Activated B cell treated with CpG ODN at 0.5 μM for 24 hours (primary cell): ENCODE measurements at regions not wholly inside any gene's neighbourhood (a gene's known extent, or its start where the extent isn't known, plus 50 kb on each side); places are given as distances from the start of the nearest gene placed in this dataset.

Experiments
- ATAC-seq: fragments of 200-7000 bp; cut with Tn5 transposase; one replicate; pipeline ENCODE4 v1.10.0; 2021; ENCODE audit warnings: low read depth, mild to moderate bottlenecking, moderate library complexity
- CTCF ChIA-PET: fragments of 350-600 bp; sonication (Branson Sonifier 250); formaldehyde crosslinking; loops from one replicate; lab custom pipeline; 2021; ENCODE audit warnings: antibody characterized with exemption; lab: Charles Lee
- POLR2A ChIA-PET: fragments of 350-600 bp; sonication (Branson Sonifier 250); formaldehyde crosslinking; loops from one replicate; lab custom pipeline; 2021; ENCODE audit warnings: antibody characterized with exemption; lab: Charles Lee
- DNase-seq: peaks from one replicate; pipeline ENCODE4 v3.0.0; 2022
- H3K27ac Mint-ChIP-seq: one replicate; pipeline ENCODE4 v1.8.0; 2020; ENCODE audit warnings: mixed read lengths
- H3K27me3 Mint-ChIP-seq: one replicate; pipeline ENCODE4 v1.8.0; 2021; ENCODE audit warnings: mixed read lengths
- H3K36me3 Mint-ChIP-seq: one replicate; pipeline ENCODE4 v1.8.0; 2021; ENCODE audit warnings: low read depth, mixed read lengths
- H3K4me1 Mint-ChIP-seq: one replicate; pipeline ENCODE4 v1.8.0; 2021; ENCODE audit warnings: mixed read lengths
- H3K4me3 Mint-ChIP-seq: one replicate; pipeline ENCODE4 v1.8.0; 2020; ENCODE audit warnings: mild to moderate bottlenecking, mixed read lengths
- H3K9me3 Mint-ChIP-seq: one replicate; pipeline ENCODE4 v1.8.0; 2020; ENCODE audit warnings: mixed read lengths
- intact Hi-C: fragments of 100-400 bp; cut with micrococcal nuclease; formaldehyde crosslinking; loops from one replicate; pipeline ENCODE4 v1.15.1; 2024
- TF ChIP-seq, protein P1 (sequence below): fragments of 200-600 bp; IDR thresholded peaks from one replicate; pipeline ENCODE4 v1.8.0; 2022; ENCODE audit warnings: antibody characterized with exemption, mild to moderate bottlenecking

DNA sequence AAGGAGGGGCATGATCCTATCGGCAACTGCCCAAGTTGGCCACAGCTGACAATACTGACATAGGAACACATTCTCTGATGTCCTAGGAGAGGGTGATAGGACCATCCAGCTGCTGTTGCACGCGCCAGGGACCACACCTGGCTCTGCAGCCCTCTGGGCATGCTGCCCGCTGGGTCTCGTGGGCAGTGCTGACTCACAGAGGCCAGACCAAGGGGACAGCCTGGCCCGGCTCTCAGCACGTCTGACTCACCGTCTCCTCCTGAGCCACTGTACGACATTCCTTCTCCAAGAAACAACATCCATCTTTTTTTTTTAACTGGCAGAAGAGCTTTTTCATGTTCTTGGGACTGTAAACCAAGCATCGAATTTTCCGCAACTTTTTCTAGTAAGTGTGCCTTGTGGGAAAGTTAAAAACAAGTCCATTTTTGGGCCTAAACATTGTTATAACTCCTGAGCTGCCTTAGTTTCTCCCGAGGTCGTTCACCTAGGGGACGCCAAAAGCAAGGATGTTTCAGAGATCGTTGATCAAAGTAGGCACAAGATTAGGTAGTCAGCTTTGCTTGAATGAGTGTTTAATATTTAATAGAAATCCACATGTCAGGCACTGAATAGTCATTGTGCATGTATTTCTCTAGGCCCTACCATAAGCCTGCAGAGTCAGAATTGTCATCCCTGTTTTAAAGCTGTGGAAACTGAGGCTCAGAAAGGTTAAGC, 100.3 kb downstream of the TTC32 start:
- DNase-seq = no peak

DNA sequence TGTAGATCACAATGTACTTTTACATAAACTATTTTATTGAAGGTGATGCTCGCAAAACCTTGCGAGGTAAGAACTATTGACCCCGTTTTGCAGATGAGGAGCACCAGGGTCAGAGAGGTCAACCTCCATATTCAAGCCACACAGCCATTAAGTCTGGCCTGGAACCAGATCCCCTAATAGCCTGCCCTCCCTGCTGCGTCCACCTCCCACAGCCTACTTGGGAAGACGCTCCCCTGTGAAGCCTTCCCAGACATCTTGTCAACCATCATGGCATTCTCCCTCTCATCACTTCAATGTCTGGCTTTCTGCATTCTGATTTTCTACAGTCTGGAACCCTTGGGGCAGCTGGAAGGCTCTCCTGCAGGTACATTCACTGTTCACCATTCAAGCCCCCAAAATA, 101.0 kb downstream of the TTC32 start:
- TF ChIP-seq, protein P1, sequence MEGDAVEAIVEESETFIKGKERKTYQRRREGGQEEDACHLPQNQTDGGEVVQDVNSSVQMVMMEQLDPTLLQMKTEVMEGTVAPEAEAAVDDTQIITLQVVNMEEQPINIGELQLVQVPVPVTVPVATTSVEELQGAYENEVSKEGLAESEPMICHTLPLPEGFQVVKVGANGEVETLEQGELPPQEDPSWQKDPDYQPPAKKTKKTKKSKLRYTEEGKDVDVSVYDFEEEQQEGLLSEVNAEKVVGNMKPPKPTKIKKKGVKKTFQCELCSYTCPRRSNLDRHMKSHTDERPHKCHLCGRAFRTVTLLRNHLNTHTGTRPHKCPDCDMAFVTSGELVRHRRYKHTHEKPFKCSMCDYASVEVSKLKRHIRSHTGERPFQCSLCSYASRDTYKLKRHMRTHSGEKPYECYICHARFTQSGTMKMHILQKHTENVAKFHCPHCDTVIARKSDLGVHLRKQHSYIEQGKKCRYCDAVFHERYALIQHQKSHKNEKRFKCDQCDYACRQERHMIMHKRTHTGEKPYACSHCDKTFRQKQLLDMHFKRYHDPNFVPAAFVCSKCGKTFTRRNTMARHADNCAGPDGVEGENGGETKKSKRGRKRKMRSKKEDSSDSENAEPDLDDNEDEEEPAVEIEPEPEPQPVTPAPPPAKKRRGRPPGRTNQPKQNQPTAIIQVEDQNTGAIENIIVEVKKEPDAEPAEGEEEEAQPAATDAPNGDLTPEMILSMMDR = no peak
- intact Hi-C loops = no loop called here
- POLR2A ChIA-PET = no interaction called here
- CTCF ChIA-PET = no interaction called here
- Mint-ChIP-seq H3K27me3 (peaks cover 2% of the 10 kb centered on the region), H3K4me3 (no peak overlapping the region), H3K36me3 (no peaks in the 10 kb centered on the region), H3K4me1 (no peaks in the 10 kb centered on the region), H3K27ac (no peak overlapping the region), H3K9me3 (no peaks in the 10 kb centered on the region)
- DNase-seq (no peak), ATAC-seq (no peak)

More for the DNA sequence above, 100.3 kb downstream of the TTC32 start:
- POLR2A ChIA-PET = no interaction called here
- H3K36me3 Mint-ChIP-seq = no peaks in the 10 kb centered on the region
- H3K4me1 Mint-ChIP-seq = no peaks in the 10 kb centered on the region
- H3K4me3 Mint-ChIP-seq = no peak overlapping the region
- H3K27me3 Mint-ChIP-seq = peaks cover 2% of the 10 kb centered on the region
- TF ChIP-seq, protein P1 = no peak
- no peaks in the 10 kb centered on the region for H3K9me3 Mint-ChIP-seq
- no peak for ATAC-seq
- H3K27ac Mint-ChIP-seq = no peak overlapping the region
- intact Hi-C loops = no loop called here
- CTCF ChIA-PET = no interaction called here

DNA sequence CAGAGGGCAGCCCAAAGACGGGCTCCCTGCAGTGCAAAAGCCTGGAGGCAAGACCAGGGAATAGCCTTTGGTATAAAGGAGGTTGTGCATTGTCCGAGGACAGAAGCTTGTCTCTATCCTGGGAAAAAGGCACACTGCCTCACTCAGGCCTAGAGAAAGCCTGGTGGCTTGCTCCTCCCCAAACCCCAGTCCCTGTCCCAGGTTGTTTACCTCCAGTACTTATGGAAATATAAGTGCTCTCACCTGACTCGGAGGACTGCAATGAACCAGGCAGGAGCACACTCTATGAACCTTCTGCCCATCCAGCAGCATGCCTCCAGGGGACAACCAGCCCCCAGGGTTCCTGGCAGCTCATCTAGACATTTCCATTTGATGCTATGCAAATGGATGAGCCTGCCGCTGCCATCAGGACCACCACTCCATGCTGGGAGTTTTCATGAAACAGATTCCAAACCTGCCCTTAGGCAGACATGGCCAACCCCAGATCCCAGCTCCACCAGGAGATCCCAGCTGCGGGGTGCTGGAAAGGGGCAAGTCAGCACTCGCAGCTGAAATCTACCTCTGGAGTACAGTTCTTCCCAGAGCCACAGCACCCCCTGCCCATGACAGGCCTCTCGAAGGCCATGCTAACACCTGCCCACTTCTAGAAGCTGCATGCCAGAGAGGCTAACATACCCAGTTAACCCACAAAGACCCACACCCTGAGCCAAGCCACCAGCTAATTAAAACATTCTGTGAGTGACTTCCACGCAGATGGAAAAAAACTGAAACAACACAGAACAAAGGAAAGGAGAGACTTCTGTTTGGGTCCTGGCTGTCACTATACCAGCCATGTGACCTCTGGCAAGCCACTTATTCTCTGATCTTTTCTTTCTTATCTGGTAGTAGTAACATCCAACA, 101.7 kb downstream of the TTC32 start:
- TF ChIP-seq, protein P1 = no peak
- DNase-seq = no peak
- Mint-ChIP-seq H3K9me3 (no peaks in the 10 kb centered on the region), H3K27ac (no peak overlapping the region), H3K4me3 (no peak overlapping the region), H3K4me1 (no peaks in the 10 kb centered on the region), H3K27me3 (peaks cover 2% of the 10 kb centered on the region), H3K36me3 (no peaks in the 10 kb centered on the region)
- intact Hi-C loops = no loop called here
- ATAC-seq = no peak
- CTCF ChIA-PET = no interaction called here
- POLR2A ChIA-PET = no interaction called here

DNA sequence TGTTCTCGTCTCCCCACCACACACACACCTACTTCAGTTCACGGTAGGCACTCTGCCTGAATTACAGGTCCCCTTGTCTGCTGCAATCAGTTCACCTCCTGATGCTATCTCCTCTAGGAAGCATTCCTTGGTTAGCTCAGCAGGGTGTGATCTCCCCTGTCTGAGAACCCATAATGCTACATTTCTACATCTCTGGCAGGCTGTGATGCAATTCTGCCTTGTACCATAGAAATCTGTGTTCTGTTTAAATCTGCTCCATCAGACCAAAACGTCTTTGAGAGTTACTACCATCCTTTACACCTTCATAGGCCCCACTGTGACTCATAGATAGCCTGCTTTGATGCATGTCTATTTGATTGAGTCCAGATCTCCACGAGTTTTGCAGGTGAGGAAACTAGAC, 103.9 kb downstream of the TTC32 start:
- intact Hi-C loops = no loop called here
- ChIA-PET POLR2A (no interaction called here), CTCF (no interaction called here)
- TF ChIP-seq, protein P1 = no peak
- H3K4me3 Mint-ChIP-seq = no peak overlapping the region
- no peaks in the 10 kb centered on the region for H3K36me3 Mint-ChIP-seq
- no peak overlapping the region for H3K27ac Mint-ChIP-seq
- peaks cover 5% of the 10 kb centered on the region for H3K27me3 Mint-ChIP-seq
- no peak for ATAC-seq
- H3K9me3 Mint-ChIP-seq = no peaks in the 10 kb centered on the region
- H3K4me1 Mint-ChIP-seq = no peaks in the 10 kb centered on the region
- DNase-seq = no peak

DNA sequence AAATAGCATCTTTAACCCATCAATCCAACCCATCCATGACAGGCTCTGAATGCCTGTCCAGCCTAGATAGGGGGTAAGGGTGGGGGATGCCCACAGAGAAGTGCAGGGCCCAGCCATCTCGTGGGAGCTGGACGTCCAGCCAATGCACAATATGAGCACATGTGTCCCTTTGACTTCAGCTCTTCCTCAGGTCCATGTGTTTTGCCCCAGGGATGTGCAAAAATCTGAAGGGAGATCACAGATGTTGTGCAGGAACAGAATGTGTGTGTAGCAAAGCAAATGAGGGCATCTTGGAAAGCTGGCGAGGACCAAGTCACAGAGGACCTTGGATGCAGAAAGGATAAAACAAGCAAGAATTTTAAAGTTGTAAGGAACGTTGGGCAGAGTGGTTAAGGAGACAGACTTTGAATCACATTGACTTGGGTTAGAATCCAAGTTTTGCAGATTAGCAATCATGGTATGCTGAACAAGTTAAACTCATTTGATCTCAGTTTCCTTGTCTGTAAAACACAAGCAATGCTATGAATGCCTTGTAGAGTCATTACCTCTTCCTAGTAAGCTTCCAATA, 104.5 kb downstream of the TTC32 start:
- TF ChIP-seq, protein P1 = no peak
- Mint-ChIP-seq H3K27ac (no peak overlapping the region), H3K4me3 (no peak overlapping the region), H3K27me3 (peaks cover 5% of the 10 kb centered on the region), H3K4me1 (no peaks in the 10 kb centered on the region), H3K9me3 (no peaks in the 10 kb centered on the region), H3K36me3 (no peaks in the 10 kb centered on the region)
- no peak for ATAC-seq
- ChIA-PET POLR2A (no interaction called here), CTCF (no interaction called here)
- DNase-seq = no peak
- intact Hi-C loops = no loop called here
